Stomach smooth muscle (tissue), 2 donors: ENCODE measurements at regions not wholly inside any gene's neighbourhood (a gene's known extent, or its start where the extent isn't known, plus 50 kb on each side); places are given as distances from the start of the nearest gene placed in this dataset.
"Not testable (repeated sequence)": the region's sequence is repeated elsewhere in the genome, so short reads cannot be mapped to it uniquely, and the experiment has no call there.

Source experiments
- H3K27ac ChIP-seq: one replicate; pipeline ENCODE4 v1.7.0; 2013; ENCODE audit warnings: mild to moderate bottlenecking, low read length, inconsistent platforms
- H3K27me3 ChIP-seq, 2 donors: one replicate each; pipeline ENCODE4 v1.7.0; 2013; ENCODE audit warnings: low read length in 2 of 2; ENCODE audit not compliant: insufficient read depth in 2 of 2, control insufficient read depth in 1 of 2
- H3K36me3 ChIP-seq, 2 donors: one replicate each; pipeline ENCODE4 v1.7.0; 2013; ENCODE audit warnings: low read length in 2 of 2; ENCODE audit not compliant: control insufficient read depth in 2 of 2, insufficient read depth in 2 of 2
- H3K4me1 ChIP-seq: one replicate; pipeline ENCODE4 v1.7.0; 2013; ENCODE audit warnings: low read length; ENCODE audit not compliant: control insufficient read depth, insufficient read depth
- H3K4me3 ChIP-seq, 2 donors: one replicate each; pipeline ENCODE4 v1.7.0; 2013; ENCODE audit warnings: low read length in 2 of 2
- H3K9ac ChIP-seq, 2 donors: one replicate each; pipeline ENCODE4 v1.7.0; 2013; ENCODE audit warnings: low read length in 2 of 2, mild to moderate bottlenecking in 1 of 2
- H3K9me3 ChIP-seq, 2 donors: one replicate each; pipeline ENCODE4 v1.7.0; 2013; ENCODE audit warnings: low read length in 2 of 2; ENCODE audit not compliant: control insufficient read depth in 2 of 2
- donor health status: healthy.
- donor health status: Pancreatic carcinoma.

- H3K27me3 ChIP-seq, result no peaks in the 10 kb centered on the region
- no peaks in the 10 kb centered on the region for H3K4me1 ChIP-seq
- no peak overlapping the region for H3K4me3 ChIP-seq
- H3K9me3 ChIP-seq, result no peaks in the 10 kb centered on the region
- H3K27ac ChIP-seq, result no peak overlapping the region
- no peak overlapping the region for H3K9ac ChIP-seq
- no peaks in the 10 kb centered on the region for H3K36me3 ChIP-seq
Measured at GRCh38 chr10:90064295-90064694, 362.9 kb downstream of the KIF20B start.

GRCh38 chr10:90066435-90066834, 365.0 kb downstream of the KIF20B start:
- Histone ChIP-seq H3K27ac (no peak overlapping the region), H3K27me3 (no peaks in the 10 kb centered on the region), H3K9me3 (no peaks in the 10 kb centered on the region), H3K36me3 (no peaks in the 10 kb centered on the region), H3K9ac (no peak overlapping the region), H3K4me3 (no peak overlapping the region), H3K4me1 (no peaks in the 10 kb centered on the region)

GRCh38 chr10:90075995-90076394, 374.6 kb downstream of the KIF20B start:
- H3K36me3 ChIP-seq, result no peaks in the 10 kb centered on the region
- no peaks in the 10 kb centered on the region for H3K4me1 ChIP-seq
- no peak overlapping the region for H3K9ac ChIP-seq
- H3K4me3 ChIP-seq, result no peak overlapping the region
- no peaks in the 10 kb centered on the region for H3K27me3 ChIP-seq
- no peak overlapping the region for H3K27ac ChIP-seq
- H3K9me3 ChIP-seq, result no peaks in the 10 kb centered on the region

GRCh38 chr10:90079819-90080218, 378.4 kb downstream of the KIF20B start:
- Histone ChIP-seq H3K27me3 (no peaks in the 10 kb centered on the region), H3K9ac (no peak overlapping the region), H3K36me3 (no peaks in the 10 kb centered on the region), H3K4me1 (no peaks in the 10 kb centered on the region), H3K9me3 (no peaks in the 10 kb centered on the region), H3K27ac (no peak overlapping the region), H3K4me3 (no peak overlapping the region)

- not testable (repeated sequence) for H3K4me1 ChIP-seq, H3K9ac ChIP-seq, H3K27ac ChIP-seq, H3K4me3 ChIP-seq, H3K27me3 ChIP-seq, H3K9me3 ChIP-seq, H3K36me3 ChIP-seq
Measured at GRCh38 chr10:90086606-90087190, 385.3 kb downstream of the KIF20B start.

GRCh38 chr10:90087197-90088023, 386.0 kb downstream of the KIF20B start:
- Histone ChIP-seq H3K36me3 (no peaks in the 10 kb centered on the region), H3K27ac (no peak overlapping the region), H3K27me3 (no peaks in the 10 kb centered on the region), H3K9me3 (no peaks in the 10 kb centered on the region), H3K4me3 (no peak overlapping the region), H3K9ac (no peak overlapping the region), H3K4me1 (no peaks in the 10 kb centered on the region)

GRCh38 chr10:90088024-90088317, 386.6 kb downstream of the KIF20B start:
- H3K36me3 ChIP-seq, result no peaks in the 10 kb centered on the region
- H3K9me3 ChIP-seq, result no peaks in the 10 kb centered on the region
- H3K4me3 ChIP-seq, result no peak overlapping the region
- no peaks in the 10 kb centered on the region for H3K4me1 ChIP-seq
- H3K27ac ChIP-seq, result no peak overlapping the region
- H3K27me3 ChIP-seq, result no peaks in the 10 kb centered on the region
- H3K9ac ChIP-seq, result no peak overlapping the region

GRCh38 chr10:90089719-90090118, 388.3 kb downstream of the KIF20B start:
- Histone ChIP-seq H3K27me3 (no peaks in the 10 kb centered on the region), H3K27ac (no peak overlapping the region), H3K9me3 (no peaks in the 10 kb centered on the region), H3K4me3 (no peak overlapping the region), H3K9ac (no peak overlapping the region), H3K36me3 (no peaks in the 10 kb centered on the region), H3K4me1 (no peaks in the 10 kb centered on the region)

GRCh38 chr10:90096196-90096595, 394.8 kb downstream of the KIF20B start:
- H3K4me1 ChIP-seq, result no peaks in the 10 kb centered on the region

GRCh38 chr10:90107581-90107980, 406.2 kb downstream of the KIF20B start:
- not testable (repeated sequence) for H3K36me3 ChIP-seq, H3K27ac ChIP-seq, H3K9me3 ChIP-seq, H3K4me1 ChIP-seq, H3K27me3 ChIP-seq, H3K9ac ChIP-seq, H3K4me3 ChIP-seq

More at GRCh38 chr10:90096196-90096595, 394.8 kb downstream of the KIF20B start:
- no peak overlapping the region for H3K27ac ChIP-seq
- no peaks in the 10 kb centered on the region for H3K9me3 ChIP-seq
- no peak overlapping the region for H3K4me3 ChIP-seq
- H3K27me3 ChIP-seq, result no peaks in the 10 kb centered on the region
- H3K9ac ChIP-seq, result no peak overlapping the region
- no peaks in the 10 kb centered on the region for H3K36me3 ChIP-seq

GRCh38 chr10:90111671-90112070, 410.3 kb downstream of the KIF20B start:
- no peak overlapping the region for H3K4me3 ChIP-seq
- no peaks in the 10 kb centered on the region for H3K9me3 ChIP-seq
- H3K4me1 ChIP-seq, result no peaks in the 10 kb centered on the region
- H3K27ac ChIP-seq, result no peak overlapping the region
- no peak overlapping the region for H3K9ac ChIP-seq
- no peaks in the 10 kb centered on the region for H3K27me3 ChIP-seq
- H3K36me3 ChIP-seq, result no peaks in the 10 kb centered on the region
